Brain microvascular endothelial cell (primary cell): ENCODE measurements at regions not wholly inside any gene's neighbourhood (a gene's known extent, or its start where the extent isn't known, plus 50 kb on each side); places are given as distances from the start of the nearest gene placed in this dataset.

ENCODE experiments used
- DNase-seq: peaks from one replicate; pipeline ENCODE4 v3.0.0-alpha.2; 2020
- H3K27ac ChIP-seq: fragments of 250-450 bp; sonication (Bioruptor Pico); 2 replicates; pipeline ENCODE4 v1.5.1; 2020; ENCODE audit warnings: mild to moderate bottlenecking, moderate library complexity
- H3K27me3 ChIP-seq: fragments of 250-450 bp; sonication (Bioruptor Pico); replicated peaks from 2 replicates; pipeline ENCODE4 v1.5.1; 2020; ENCODE audit warnings: mild to moderate bottlenecking
- H3K36me3 ChIP-seq: fragments of 250-450 bp; sonication (Bioruptor Pico); replicated peaks from 2 replicates; pipeline ENCODE4 v1.5.1; 2020; ENCODE audit warnings: mild to moderate bottlenecking
- H3K4me3 ChIP-seq: 2 replicates; pipeline ENCODE4 v1.5.1; 2011; ENCODE audit warnings: low read depth, mild to moderate bottlenecking, control low read depth, low read length, moderate library complexity
- in situ Hi-C: cut with HindIII; loops from 2 replicates; pipeline ENCODE4 v1.10.0; 2017; ENCODE audit warnings: low sequenced_read_pairs, low pct_ligation_motif_present
- TF ChIP-seq, protein P1 (sequence below): IDR thresholded peaks from 2 replicates; pipeline ENCODE4 v1.5.1; 2011; ENCODE audit warnings: low read depth, mild to moderate bottlenecking, moderate library complexity, low read length, control low read depth, inconsistent platforms; ENCODE audit errors: missing control alignments

DNA sequence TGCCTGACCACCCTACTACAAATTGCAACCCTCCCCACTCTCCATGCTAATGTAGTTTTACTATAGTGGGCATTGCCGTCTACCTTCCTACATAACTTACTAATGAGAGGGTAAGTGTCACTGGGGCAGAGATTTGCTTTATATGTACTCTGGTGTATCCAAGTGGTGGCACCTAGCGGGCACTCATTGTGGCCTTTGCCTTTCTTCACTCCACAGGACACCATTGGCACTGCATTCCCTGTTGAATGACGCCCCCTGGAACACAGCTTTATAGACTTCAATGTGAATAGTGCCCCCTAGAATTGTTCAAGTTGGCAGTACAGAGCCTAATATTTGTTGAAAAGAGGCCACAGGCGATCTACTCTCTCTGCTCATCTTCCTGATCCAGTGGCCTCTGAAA is 215.8 kb downstream of the MID1IP1 start:
- no peaks in the 10 kb centered on the region for H3K36me3 ChIP-seq
- TF ChIP-seq, protein P1, sequence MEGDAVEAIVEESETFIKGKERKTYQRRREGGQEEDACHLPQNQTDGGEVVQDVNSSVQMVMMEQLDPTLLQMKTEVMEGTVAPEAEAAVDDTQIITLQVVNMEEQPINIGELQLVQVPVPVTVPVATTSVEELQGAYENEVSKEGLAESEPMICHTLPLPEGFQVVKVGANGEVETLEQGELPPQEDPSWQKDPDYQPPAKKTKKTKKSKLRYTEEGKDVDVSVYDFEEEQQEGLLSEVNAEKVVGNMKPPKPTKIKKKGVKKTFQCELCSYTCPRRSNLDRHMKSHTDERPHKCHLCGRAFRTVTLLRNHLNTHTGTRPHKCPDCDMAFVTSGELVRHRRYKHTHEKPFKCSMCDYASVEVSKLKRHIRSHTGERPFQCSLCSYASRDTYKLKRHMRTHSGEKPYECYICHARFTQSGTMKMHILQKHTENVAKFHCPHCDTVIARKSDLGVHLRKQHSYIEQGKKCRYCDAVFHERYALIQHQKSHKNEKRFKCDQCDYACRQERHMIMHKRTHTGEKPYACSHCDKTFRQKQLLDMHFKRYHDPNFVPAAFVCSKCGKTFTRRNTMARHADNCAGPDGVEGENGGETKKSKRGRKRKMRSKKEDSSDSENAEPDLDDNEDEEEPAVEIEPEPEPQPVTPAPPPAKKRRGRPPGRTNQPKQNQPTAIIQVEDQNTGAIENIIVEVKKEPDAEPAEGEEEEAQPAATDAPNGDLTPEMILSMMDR: no peak
- no peak overlapping the region for H3K27ac ChIP-seq
- no peaks in the 10 kb centered on the region for H3K27me3 ChIP-seq
- in situ Hi-C loops: no loop called here
- no peak for DNase-seq
- no peak overlapping the region for H3K4me3 ChIP-seq

DNA sequence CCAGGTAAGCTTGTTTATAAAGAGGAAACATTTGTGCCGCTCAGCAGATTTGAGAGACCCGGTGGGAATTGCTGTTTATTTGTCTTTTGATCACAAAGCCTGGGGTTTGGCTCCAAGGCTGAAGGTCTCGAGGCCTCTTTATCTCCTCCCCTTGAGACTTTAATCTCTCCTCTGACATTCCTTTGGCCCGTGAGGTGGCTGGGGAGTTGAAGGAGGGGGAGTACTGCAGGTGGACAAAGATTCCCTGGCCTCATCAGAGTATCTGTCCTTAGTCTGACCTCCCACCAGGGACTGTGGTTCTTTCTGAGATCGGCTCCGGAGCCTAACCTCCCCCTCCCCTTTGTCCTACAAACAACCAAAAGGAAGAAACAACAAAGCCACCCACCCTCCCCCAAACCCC is 216.5 kb downstream of the MID1IP1 start:
- TF ChIP-seq, protein P1: no peak
- H3K27me3 ChIP-seq: no peaks in the 10 kb centered on the region
- in situ Hi-C loops: no loop called here

DNA sequence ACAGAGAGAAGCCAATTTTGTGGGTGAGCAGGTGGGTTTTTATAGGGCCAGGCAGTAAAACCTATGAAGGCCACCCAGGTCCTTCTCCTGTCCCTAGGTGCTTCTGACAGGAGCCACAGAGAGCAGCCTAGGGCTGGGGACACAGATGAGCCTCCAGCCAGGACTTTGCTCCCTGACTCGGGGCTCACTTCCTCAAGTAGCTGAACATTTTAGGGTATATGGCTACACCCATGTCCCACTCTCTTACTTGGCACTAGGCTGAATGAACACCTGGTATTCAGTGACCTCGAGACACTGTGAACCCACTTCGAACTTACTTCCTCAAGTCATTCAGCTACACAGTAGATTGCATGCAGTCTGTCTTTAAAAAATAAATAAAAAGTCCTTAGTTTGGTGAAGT is 217.3 kb downstream of the MID1IP1 start:
- Histone ChIP-seq H3K27me3 (no peaks in the 10 kb centered on the region), H3K27ac (no peak overlapping the region), H3K4me3 (no peak overlapping the region), H3K36me3 (no peaks in the 10 kb centered on the region)
- no peak for DNase-seq
- in situ Hi-C loops: no loop called here
- TF ChIP-seq, protein P1: no peak

More for the DNA sequence above, 216.5 kb downstream of the MID1IP1 start:
- Histone ChIP-seq H3K36me3 (no peaks in the 10 kb centered on the region), H3K27ac (no peak overlapping the region), H3K4me3 (no peak overlapping the region)
- no peak for DNase-seq

DNA sequence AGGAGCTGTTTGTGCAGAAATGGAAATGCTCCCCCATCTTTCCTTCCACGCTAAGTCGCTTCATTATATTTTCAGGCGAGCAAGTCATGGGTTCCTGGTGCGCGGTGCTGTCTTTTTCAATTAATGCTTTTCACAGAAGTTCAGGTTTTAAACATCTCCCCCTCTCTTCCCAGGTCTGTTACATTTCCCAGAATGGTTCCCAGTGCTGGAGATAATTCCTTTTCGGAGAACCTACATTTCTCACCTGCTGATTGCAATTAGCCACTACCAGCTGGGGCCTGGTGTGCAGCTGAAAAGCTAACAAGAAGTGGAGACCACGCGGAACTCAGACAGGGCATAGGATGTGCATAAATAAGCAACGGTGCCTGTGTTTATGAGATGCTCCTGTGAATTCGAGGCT is 217.8 kb downstream of the MID1IP1 start:
- Histone ChIP-seq H3K27ac (no peak overlapping the region), H3K27me3 (no peaks in the 10 kb centered on the region), H3K36me3 (no peaks in the 10 kb centered on the region), H3K4me3 (no peak overlapping the region)
- TF ChIP-seq, protein P1: no peak
- no peak for DNase-seq
- in situ Hi-C loops: no loop called here

DNA sequence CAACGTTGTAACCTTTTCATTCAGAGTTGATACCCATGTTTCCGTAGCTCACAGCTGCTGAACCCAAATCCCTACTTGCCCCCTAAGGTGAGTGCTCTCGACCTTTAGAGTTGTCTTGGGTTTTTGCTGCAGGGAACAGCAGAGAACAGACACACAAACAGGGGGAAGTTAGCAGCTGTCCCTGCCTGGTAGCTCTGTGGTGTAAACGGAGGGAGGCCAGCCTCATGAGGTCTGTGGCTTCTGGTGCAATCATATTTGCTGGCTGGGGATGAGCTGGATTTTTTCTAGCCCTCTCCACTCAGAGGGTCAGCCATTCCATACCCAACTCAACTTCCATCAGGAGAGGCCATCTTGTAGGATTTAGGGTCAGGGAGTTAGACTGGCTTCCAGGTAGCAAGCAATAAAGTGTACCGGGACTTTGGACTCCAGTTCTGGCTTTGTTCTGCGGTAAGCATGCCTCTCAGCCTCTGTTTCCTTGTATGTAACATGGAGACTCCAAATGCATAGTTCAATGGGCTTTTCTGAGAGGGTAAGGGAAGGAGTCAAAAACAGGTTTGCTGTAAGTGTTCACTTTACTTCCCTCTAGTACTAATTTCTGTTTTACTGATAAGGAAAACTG is 218.9 kb downstream of the MID1IP1 start:
- TF ChIP-seq, protein P1: no peak
- in situ Hi-C loops: no loop called here
- no peak for DNase-seq
- no peaks in the 10 kb centered on the region for H3K36me3 ChIP-seq
- H3K4me3 ChIP-seq: no peak overlapping the region
- no peak overlapping the region for H3K27ac ChIP-seq
- H3K27me3 ChIP-seq: no peaks in the 10 kb centered on the region

DNA sequence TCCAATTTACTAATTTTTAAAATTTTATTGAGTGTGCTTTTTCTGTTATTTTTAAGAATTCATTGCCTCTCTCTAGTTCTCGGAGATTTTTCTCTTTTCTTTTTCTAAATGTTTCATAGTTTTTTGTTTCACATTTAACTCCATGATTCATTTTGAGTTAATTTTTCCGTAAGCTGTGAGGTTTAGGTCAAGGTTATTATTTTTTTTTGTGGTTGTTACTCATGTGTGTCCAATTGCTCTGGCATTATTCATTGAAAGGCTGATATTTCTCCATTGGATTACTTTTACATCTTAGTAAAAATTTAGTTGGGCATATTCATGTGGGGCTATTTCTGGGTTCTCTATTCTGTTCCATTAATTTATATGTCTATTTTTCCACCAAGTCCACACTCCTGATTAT is 220.8 kb downstream of the MID1IP1 start:
- H3K4me3 ChIP-seq: no peak overlapping the region
- DNase-seq: no peak
- in situ Hi-C loops: no loop called here
- no peaks in the 10 kb centered on the region for H3K36me3 ChIP-seq
- TF ChIP-seq, protein P1: no peak
- H3K27ac ChIP-seq: no peak overlapping the region
- no peaks in the 10 kb centered on the region for H3K27me3 ChIP-seq
